ENCODE measurements at regions not wholly inside any gene's neighbourhood (a gene's known extent, or its start where the extent isn't known, plus 50 kb on each side); places are given as distances from the start of the nearest gene placed in this dataset.
"Not testable (repeated sequence)": the region's sequence is repeated elsewhere in the genome, so short reads cannot be mapped to it uniquely, and the experiment has no call there.

DNA sequence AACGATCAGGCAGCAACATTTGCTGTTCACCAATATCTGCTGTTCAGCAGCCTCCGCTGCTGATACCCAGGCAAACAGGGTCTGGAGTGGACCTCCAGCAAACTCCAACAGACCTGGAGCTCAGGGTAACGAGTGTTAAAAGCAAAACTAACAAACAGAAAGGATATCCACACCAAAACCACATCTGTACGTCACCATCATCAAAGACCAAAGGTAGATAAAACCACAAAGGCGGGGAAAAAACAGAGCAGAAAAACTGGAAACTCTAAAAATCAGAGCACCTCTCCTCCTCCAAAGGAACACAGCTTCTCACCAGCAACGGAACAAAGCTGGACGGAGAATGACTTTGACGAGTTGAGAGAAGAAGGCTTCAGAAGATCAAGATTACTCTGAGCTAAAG is 192.8 kb upstream of the MGAT5 start:
- not testable (repeated sequence) for TF ChIP-seq CTCF (conservative IDR thresholded peaks at IDR 0.05; ENCODE audit: low read depth, low read length); EZH2 (IDR thresholded peaks at IDR 0.05; ENCODE audit: borderline replicate concordance, low read depth, low read length, poor library complexity, severe bottlenecking)

Data from A673 (cell line).